ENCODE measurements at regions not wholly inside any gene's neighbourhood (a gene's known extent, or its start where the extent isn't known, plus 50 kb on each side); places are given as distances from the start of the nearest gene placed in this dataset.

DNA sequence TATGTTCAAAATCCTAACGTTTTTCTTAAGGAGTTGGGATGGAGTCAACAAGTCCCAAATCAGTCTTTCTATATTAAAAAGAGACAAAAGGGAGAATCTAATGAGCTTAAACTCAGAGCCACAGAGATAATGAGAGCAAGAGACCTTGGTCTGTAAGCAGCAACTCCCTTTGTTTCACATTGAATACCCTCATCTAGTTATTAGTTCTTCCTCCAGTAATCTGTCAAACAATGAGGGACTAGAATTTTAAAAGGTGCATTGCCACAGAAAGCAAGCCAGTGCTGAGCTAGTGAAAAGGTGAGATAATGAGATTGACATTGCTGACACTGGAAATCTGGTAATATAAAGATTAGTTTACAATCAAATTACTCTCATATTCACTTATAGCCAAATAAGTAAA is 718.6 kb downstream of the DACH1 start:
- TF ChIP-seq, protein P1, sequence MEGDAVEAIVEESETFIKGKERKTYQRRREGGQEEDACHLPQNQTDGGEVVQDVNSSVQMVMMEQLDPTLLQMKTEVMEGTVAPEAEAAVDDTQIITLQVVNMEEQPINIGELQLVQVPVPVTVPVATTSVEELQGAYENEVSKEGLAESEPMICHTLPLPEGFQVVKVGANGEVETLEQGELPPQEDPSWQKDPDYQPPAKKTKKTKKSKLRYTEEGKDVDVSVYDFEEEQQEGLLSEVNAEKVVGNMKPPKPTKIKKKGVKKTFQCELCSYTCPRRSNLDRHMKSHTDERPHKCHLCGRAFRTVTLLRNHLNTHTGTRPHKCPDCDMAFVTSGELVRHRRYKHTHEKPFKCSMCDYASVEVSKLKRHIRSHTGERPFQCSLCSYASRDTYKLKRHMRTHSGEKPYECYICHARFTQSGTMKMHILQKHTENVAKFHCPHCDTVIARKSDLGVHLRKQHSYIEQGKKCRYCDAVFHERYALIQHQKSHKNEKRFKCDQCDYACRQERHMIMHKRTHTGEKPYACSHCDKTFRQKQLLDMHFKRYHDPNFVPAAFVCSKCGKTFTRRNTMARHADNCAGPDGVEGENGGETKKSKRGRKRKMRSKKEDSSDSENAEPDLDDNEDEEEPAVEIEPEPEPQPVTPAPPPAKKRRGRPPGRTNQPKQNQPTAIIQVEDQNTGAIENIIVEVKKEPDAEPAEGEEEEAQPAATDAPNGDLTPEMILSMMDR (IDR thresholded peaks at IDR 0.05): no peak
- TF ChIP-seq ZFX (IDR thresholded peaks at IDR 0.05; ENCODE audit: borderline replicate concordance): no peak
